NOMO-1 (cell line): ENCODE measurements at regions not wholly inside any gene's neighbourhood (a gene's known extent, or its start where the extent isn't known, plus 50 kb on each side); places are given as distances from the start of the nearest gene placed in this dataset.
"Not testable (repeated sequence)": the region's sequence is repeated elsewhere in the genome, so short reads cannot be mapped to it uniquely, and the experiment has no call there.

ENCODE experiments used
- DNase-seq, 2 experiments: peaks; one replicate each; lab custom pipeline; 2025; ENCODE audit not compliant: unreplicated experiment in 2 of 2; lab: John Stamatoyannopoulos, UW

- DNase-seq: no peak
Observed at GRCh38 chr2:16228471-16228870, 288.1 kb downstream of the MYCN start.

- no peak for DNase-seq
Observed at GRCh38 chr2:16227811-16228462, 287.6 kb downstream of the MYCN start.

GRCh38 chr2:16226943-16227664 lies 286.8 kb downstream of the MYCN start:
- DNase-seq: no peak

- DNase-seq: no peak
Observed at GRCh38 chr2:16226381-16226780, 286.0 kb downstream of the MYCN start.

GRCh38 chr2:16225545-16225944 lies 285.2 kb downstream of the MYCN start:
- DNase-seq: no peak

GRCh38 chr2:16225071-16225470 lies 284.7 kb downstream of the MYCN start:
- no peak for DNase-seq

GRCh38 chr2:16224298-16225045 lies 284.1 kb downstream of the MYCN start:
- no peak for DNase-seq

- no peak for DNase-seq
Observed at GRCh38 chr2:16223841-16224177, 283.5 kb downstream of the MYCN start.

- DNase-seq: no peak
Observed at GRCh38 chr2:16223161-16223840, 283.0 kb downstream of the MYCN start.

- DNase-seq: no peak
Observed at GRCh38 chr2:16222326-16222725, 282.0 kb downstream of the MYCN start.

- no peak for DNase-seq
Observed at GRCh38 chr2:16221461-16222010, 281.2 kb downstream of the MYCN start.

GRCh38 chr2:16219292-16219975 lies 279.1 kb downstream of the MYCN start:
- DNase-seq: no peak

- no peak for DNase-seq
Observed at GRCh38 chr2:16218625-16219024, 278.3 kb downstream of the MYCN start.

- DNase-seq: no peak
Observed at GRCh38 chr2:16218161-16218560, 277.8 kb downstream of the MYCN start.

- not testable (repeated sequence) for DNase-seq
Observed at GRCh38 chr2:16217741-16218140, 277.4 kb downstream of the MYCN start.

- no peak for DNase-seq
Observed at GRCh38 chr2:16217291-16217690, 276.9 kb downstream of the MYCN start.

- DNase-seq: no peak
Observed at GRCh38 chr2:16216558-16216945, 276.2 kb downstream of the MYCN start.

GRCh38 chr2:16215902-16216557 lies 275.7 kb downstream of the MYCN start:
- no peak for DNase-seq

GRCh38 chr2:16214861-16215260 lies 274.5 kb downstream of the MYCN start:
- no peak for DNase-seq

GRCh38 chr2:16214391-16214790 lies 274.0 kb downstream of the MYCN start:
- DNase-seq: no peak
